Mucosa of rectum (tissue), 2 donors: ENCODE measurements at regions not wholly inside any gene's neighbourhood (a gene's known extent, or its start where the extent isn't known, plus 50 kb on each side); places are given as distances from the start of the nearest gene placed in this dataset.

Experiments
- H3K27ac ChIP-seq, 2 donors: one replicate each; pipeline ENCODE4 v1.7.0; 2013; ENCODE audit warnings: inconsistent platforms in 2 of 2, low read depth in 2 of 2, low read length in 2 of 2
- H3K27me3 ChIP-seq, 2 donors: one replicate each; pipeline ENCODE4 v1.7.0; 2013; ENCODE audit warnings: low read length in 2 of 2; ENCODE audit not compliant: control insufficient read depth in 2 of 2, insufficient read depth in 2 of 2
- H3K36me3 ChIP-seq, 2 donors: one replicate each; pipeline ENCODE4 v1.7.0; 2013; ENCODE audit warnings: low read length in 2 of 2; ENCODE audit not compliant: control insufficient read depth in 2 of 2, insufficient read depth in 2 of 2
- H3K4me1 ChIP-seq, 2 donors: one replicate each; pipeline ENCODE4 v1.7.0; 2013; ENCODE audit warnings: low read length in 2 of 2, mild to moderate bottlenecking in 1 of 2; ENCODE audit not compliant: control insufficient read depth in 2 of 2, insufficient read depth in 2 of 2
- H3K4me3 ChIP-seq, 2 donors: one replicate each; pipeline ENCODE4 v1.7.0; 2013; ENCODE audit warnings: low read length in 2 of 2
- H3K9ac ChIP-seq, 2 donors: one replicate each; pipeline ENCODE4 v1.7.0; 2013; ENCODE audit warnings: low read length in 2 of 2, low read depth in 1 of 2, mild to moderate bottlenecking in 1 of 2
- H3K9me3 ChIP-seq, 2 donors: one replicate each; pipeline ENCODE4 v1.7.0; 2013; ENCODE audit warnings: low read length in 2 of 2; ENCODE audit not compliant: control insufficient read depth in 2 of 2
- donor health status: healthy.
- donor health status: Normal muscosa, but diverticular disease.

- Histone ChIP-seq H3K27me3 (peaks cover 0 to 4% of the 10 kb centered on the region in 2 donors), H3K36me3 (no peaks in the 10 kb centered on the region), H3K27ac (peak overlapping the region; percentile 13 to 74)
Observed at GRCh38 chr1:34683616-34684015, 71.2 kb upstream of the GJB5 start.

DNA sequence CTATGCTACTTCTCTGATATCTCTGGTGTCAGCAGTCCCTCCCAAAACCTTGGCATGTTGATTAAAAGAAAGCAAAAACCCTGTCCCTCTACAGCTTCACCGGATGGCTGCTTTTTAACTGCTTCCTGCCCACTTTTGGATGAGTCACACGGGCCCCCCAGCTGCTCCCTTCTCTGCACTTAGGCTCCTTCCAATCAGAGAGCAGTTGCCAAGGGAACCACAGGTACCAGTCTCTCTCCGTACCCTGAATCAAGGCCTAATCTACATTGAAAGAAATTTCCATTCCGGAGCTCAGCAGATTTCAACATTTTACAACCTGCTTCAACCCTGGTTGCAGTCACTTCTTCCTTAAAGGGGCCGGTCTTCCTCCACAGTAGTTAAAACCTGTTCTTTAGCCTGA is 70.6 kb upstream of the GJB5 start:
- Histone ChIP-seq H3K4me3 (peak overlapping the region; percentile 20 to 68), H3K9me3 (no peaks in the 10 kb centered on the region), H3K27me3 (peaks cover 0 to 5% of the 10 kb centered on the region in 2 donors), H3K27ac (peak overlapping the region; percentile 4 to 74), H3K4me1 (peaks cover 14 to 19% of the 10 kb centered on the region in 2 donors), H3K36me3 (no peaks in the 10 kb centered on the region), H3K9ac (no peak overlapping the region)

More at GRCh38 chr1:34683616-34684015, 71.2 kb upstream of the GJB5 start:
- Histone ChIP-seq H3K9me3 (no peaks in the 10 kb centered on the region), H3K4me3 (peak overlapping the region in 1 of 2 donors; percentile 68), H3K4me1 (peaks cover 9 to 16% of the 10 kb centered on the region in 2 donors), H3K9ac (no peak overlapping the region)

GRCh38 chr1:34685225-34685624 is 69.6 kb upstream of the GJB5 start:
- H3K4me3 ChIP-seq, result peak overlapping the region; percentile 9 to 68

DNA sequence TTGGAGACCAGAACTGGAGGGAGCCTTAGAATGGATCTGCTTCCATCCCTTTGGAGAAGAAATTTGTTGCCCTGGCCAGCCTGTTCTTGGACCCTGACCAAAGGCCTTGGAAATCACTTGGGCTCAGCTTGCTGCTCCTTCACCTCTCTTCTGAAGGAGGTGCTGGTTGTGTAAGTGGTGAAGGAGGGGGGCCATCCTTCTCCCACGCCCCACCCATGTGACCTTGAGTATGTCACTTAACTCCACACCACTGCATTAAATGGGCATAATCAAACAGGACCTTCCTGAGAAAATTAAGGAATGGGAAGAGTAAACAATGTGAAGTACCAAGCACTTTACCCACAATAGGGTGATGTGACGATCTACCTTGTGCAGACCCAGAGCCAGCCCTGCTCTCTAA is 68.3 kb upstream of the GJB5 start:
- Histone ChIP-seq H3K36me3 (no peaks in the 10 kb centered on the region), H3K4me3 (no peak overlapping the region), H3K9me3 (no peaks in the 10 kb centered on the region), H3K9ac (no peak overlapping the region), H3K27me3 (peaks cover 2 to 5% of the 10 kb centered on the region in 2 donors), H3K4me1 (peaks cover 14 to 19% of the 10 kb centered on the region in 2 donors), H3K27ac (no peak overlapping the region)

More at GRCh38 chr1:34685225-34685624, 69.6 kb upstream of the GJB5 start:
- H3K27me3 ChIP-seq, result peaks cover 0 to 5% of the 10 kb centered on the region in 2 donors
- peak overlapping the region in 1 of 2 donors; percentile 74 for H3K27ac ChIP-seq
- no peaks in the 10 kb centered on the region for H3K36me3 ChIP-seq
- H3K4me1 ChIP-seq, result peaks cover 14 to 19% of the 10 kb centered on the region in 2 donors
- H3K9ac ChIP-seq, result no peak overlapping the region
- H3K9me3 ChIP-seq, result no peaks in the 10 kb centered on the region

DNA sequence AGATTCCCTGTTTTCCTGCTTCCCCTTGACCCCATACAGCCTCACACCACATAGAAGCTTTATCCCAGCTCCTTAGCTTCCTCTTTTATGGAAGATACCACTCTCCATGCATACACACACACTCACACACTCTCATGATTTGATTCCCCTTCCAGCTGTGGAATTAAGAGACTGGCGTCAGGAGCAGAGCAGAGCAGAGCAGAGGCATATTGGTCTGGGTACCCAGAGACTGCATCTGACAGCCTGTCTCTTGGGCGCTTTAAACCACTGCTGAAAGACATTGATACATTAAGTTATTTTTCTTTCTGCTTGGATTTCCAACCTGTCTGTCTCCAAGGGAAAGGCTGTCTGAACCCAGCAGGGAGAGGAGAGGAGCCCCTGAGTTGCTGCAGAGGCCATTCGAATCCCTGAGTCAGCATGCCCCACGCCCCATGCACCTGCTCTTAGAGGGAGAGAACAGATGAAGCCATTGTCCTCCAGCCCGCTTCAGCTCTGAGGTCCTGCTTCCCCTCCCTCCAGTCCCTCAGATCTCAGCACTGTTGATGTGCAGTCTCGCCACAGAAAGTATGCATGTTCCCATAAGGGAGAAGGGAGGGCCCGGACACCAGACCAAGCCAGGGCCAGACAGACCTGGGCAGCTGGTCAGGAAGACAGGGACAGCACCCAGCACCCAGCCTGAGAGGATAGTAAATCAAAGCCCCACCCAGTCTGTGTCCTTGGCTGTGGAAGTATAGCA is 66.7 kb upstream of the GJB5 start:
- no peak overlapping the region for H3K9ac ChIP-seq

GRCh38 chr1:34690269-34690668 is 64.6 kb upstream of the GJB5 start:
- H3K27ac ChIP-seq, result no peak overlapping the region
- H3K36me3 ChIP-seq, result no peaks in the 10 kb centered on the region
- peaks cover 11% of the 10 kb centered on the region in 2 donors for H3K4me1 ChIP-seq
- H3K9me3 ChIP-seq, result no peaks in the 10 kb centered on the region
- no peak overlapping the region for H3K9ac ChIP-seq
- no peak overlapping the region for H3K4me3 ChIP-seq
- peaks cover 3 to 5% of the 10 kb centered on the region in 2 donors for H3K27me3 ChIP-seq

More for the DNA sequence above, 66.7 kb upstream of the GJB5 start:
- Histone ChIP-seq H3K4me3 (no peak overlapping the region), H3K27ac (no peak overlapping the region), H3K27me3 (peaks cover 3 to 5% of the 10 kb centered on the region in 2 donors), H3K36me3 (no peaks in the 10 kb centered on the region), H3K9me3 (no peaks in the 10 kb centered on the region), H3K4me1 (peaks cover 11 to 15% of the 10 kb centered on the region in 2 donors)

DNA sequence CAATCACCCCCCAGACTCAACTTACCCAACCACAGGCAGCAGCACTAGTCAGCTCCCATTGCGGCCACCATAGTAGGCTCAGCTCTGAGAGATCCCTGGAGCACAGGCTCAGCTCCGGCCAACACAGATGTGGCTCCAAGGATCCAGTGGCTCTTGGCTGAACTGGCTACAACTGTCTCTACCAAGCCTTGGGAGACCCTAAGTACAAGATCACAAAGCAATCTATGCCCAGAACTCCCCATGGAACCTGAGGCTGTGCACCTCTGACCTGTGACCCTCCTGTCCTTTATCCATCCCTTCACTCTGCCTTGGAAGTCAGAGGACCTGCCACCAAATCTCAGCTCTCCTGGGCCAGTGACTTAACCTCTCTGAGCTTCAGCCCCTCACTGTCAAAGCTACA is 61.8 kb upstream of the GJB5 start:
- H3K4me1 ChIP-seq, result peaks cover 7 to 10% of the 10 kb centered on the region in 2 donors
- peaks cover 3 to 5% of the 10 kb centered on the region in 2 donors for H3K27me3 ChIP-seq
- H3K9me3 ChIP-seq, result no peaks in the 10 kb centered on the region
- no peak overlapping the region for H3K27ac ChIP-seq
- H3K36me3 ChIP-seq, result no peaks in the 10 kb centered on the region
- H3K9ac ChIP-seq, result no peak overlapping the region
- no peak overlapping the region for H3K4me3 ChIP-seq

GRCh38 chr1:34694383-34694782 is 60.5 kb upstream of the GJB5 start:
- peaks cover 0 to 3% of the 10 kb centered on the region in 2 donors for H3K27me3 ChIP-seq
- no peaks in the 10 kb centered on the region for H3K9me3 ChIP-seq
- H3K4me3 ChIP-seq, result no peak overlapping the region
- H3K36me3 ChIP-seq, result no peaks in the 10 kb centered on the region
- no peak overlapping the region for H3K27ac ChIP-seq
- H3K4me1 ChIP-seq, result no peaks in the 10 kb centered on the region
- no peak overlapping the region for H3K9ac ChIP-seq

DNA sequence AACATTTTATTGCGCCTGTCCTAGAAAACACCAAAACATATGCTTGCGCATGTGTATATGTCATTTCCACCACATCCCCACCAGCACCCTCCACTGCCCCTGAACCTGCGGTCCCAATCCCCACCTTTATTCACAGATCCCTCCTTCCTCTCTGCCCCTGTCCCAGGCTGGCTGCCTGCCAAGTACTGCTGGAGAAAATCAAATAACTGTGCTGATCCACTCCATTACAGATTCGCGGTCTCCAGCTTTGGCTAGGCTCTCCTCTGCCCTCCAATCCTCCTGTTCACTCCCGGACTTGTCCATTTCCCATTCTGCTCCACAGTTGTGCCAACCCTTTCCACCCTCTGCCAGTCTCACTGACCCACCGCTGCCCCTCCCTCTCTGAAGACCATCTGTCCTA is 59.3 kb upstream of the GJB5 start:
- no peaks in the 10 kb centered on the region for H3K36me3 ChIP-seq
- no peaks in the 10 kb centered on the region for H3K4me1 ChIP-seq
- no peak overlapping the region for H3K9ac ChIP-seq
- H3K9me3 ChIP-seq, result no peaks in the 10 kb centered on the region
- H3K4me3 ChIP-seq, result no peak overlapping the region
- H3K27me3 ChIP-seq, result peaks cover 0 to 3% of the 10 kb centered on the region in 2 donors
- H3K27ac ChIP-seq, result no peak overlapping the region

DNA sequence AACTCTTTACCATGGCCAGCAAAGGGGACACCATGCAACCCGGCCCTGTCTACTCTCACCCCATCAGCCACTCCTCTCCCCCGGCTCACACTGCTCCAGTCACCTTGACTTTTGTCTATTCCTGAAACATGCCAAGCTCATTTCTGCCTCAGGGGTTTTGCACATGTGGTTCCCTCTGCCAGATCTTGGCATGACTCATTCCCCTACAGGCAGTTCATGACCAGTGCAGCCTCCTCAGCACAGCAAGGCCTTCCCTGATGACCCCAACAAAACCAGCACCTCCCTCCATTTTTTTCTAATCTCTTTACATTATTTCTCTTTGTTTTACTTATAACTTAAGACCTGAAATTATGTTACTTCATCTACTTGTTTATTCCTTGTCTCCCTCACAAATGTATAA is 58.6 kb upstream of the GJB5 start:
- no peaks in the 10 kb centered on the region for H3K36me3 ChIP-seq
- no peak overlapping the region for H3K9ac ChIP-seq
- H3K9me3 ChIP-seq, result no peaks in the 10 kb centered on the region
- no peaks in the 10 kb centered on the region for H3K4me1 ChIP-seq
- H3K27me3 ChIP-seq, result peaks cover 0 to 3% of the 10 kb centered on the region in 2 donors
- H3K27ac ChIP-seq, result no peak overlapping the region
- H3K4me3 ChIP-seq, result no peak overlapping the region
